ENCODE measurements at regions not wholly inside any gene's neighbourhood (a gene's known extent, or its start where the extent isn't known, plus 50 kb on each side); places are given as distances from the start of the nearest gene placed in this dataset.

DNA sequence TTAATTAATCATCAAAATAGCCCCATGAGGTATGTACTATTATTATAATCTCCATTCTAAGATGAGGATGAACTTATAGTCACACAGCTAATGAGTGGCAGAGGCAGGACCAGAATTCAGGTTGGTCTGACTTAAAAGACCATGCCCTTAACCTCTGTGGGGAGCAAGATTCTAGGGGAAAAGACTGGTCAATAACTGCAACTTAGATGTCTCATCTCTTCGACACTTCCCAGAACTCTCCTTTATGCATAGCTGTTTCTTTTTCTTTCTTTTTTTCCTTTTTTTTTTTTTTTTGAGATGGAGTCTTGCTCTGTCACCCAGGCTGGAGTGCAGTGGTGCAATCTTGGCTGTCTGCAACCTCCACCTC, 66.3 kb upstream of the RTN4 start:
- no peak for TF ChIP-seq CTCF (conservative IDR thresholded peaks at IDR 0.05 in 1 of 2, IDR thresholded peaks at IDR 0.05 in 1 of 2; ENCODE audit: low read depth in 1 of 2, low read length in 2 of 2)
- TF ChIP-seq EZH2 (IDR thresholded peaks at IDR 0.05; ENCODE audit: low read length, missing control alignments), result no peak
